B cell (primary cell): ENCODE measurements at regions not wholly inside any gene's neighbourhood (a gene's known extent, or its start where the extent isn't known, plus 50 kb on each side); places are given as distances from the start of the nearest gene placed in this dataset.

Source experiments
- ATAC-seq: fragments of 200-7000 bp; cut with Tn5 transposase; one replicate; pipeline ENCODE4 v1.10.0; 2021; ENCODE audit warnings: low read depth, mild to moderate bottlenecking, moderate number of reproducible peaks, moderate library complexity
- CTCF ChIA-PET: fragments of 350-600 bp; sonication (Branson Sonifier 250); formaldehyde crosslinking; loops from one replicate; lab custom pipeline; 2021; ENCODE audit warnings: antibody characterized with exemption, inconsistent platforms; lab: Charles Lee
- POLR2A ChIA-PET: fragments of 350-600 bp; sonication (Branson Sonifier 250); formaldehyde crosslinking; loops from one replicate; lab custom pipeline; 2021; ENCODE audit warnings: antibody characterized with exemption; lab: Charles Lee
- DNase-seq: peaks from one replicate; pipeline ENCODE4 v3.0.0; 2013
- H2AFZ ChIP-seq: 2 replicates; pipeline ENCODE4 v1.6.1; 2012; ENCODE audit warnings: mild to moderate bottlenecking, low read depth, low read length; ENCODE audit not compliant: insufficient read depth, poor library complexity, severe bottlenecking
- H3K27ac ChIP-seq, 2 donors: 1 replicate in 1 of 2; 2 replicates in 1 of 2; pipeline ENCODE4 v1.5.1; 2012 to 2013; ENCODE audit warnings: low read length in 2 of 2, mild to moderate bottlenecking in 2 of 2, moderate library complexity in 1 of 2
- H3K27me3 ChIP-seq, 4 experiments: fragments of 200-600 bp in 1 of 4; sonication (generic) in 1 of 4; replicated peaks in 1 of 4; 1 replicate in 2 of 4; 2 replicates in 2 of 4; pipeline versions ENCODE4 v1.6.1 to v1.7.0; 2013 to 2016; ENCODE audit warnings: low read length in 3 of 4, mild to moderate bottlenecking in 2 of 4, mixed read lengths in 1 of 4, moderate library complexity in 1 of 4; ENCODE audit not compliant: insufficient read depth in 4 of 4, control insufficient read depth in 3 of 4; ENCODE audit errors: control extremely low read depth in 1 of 4
- H3K36me3 ChIP-seq, 2 experiments: replicated peaks in 1 of 2; 1 replicate in 1 of 2; 2 replicates in 1 of 2; pipeline versions ENCODE4 v1.6.1 to v1.7.1; 2013; ENCODE audit warnings: low read length in 1 of 2; ENCODE audit not compliant: insufficient read depth in 2 of 2, control insufficient read depth in 1 of 2; ENCODE audit errors: control extremely low read depth in 1 of 2, extremely low read depth in 1 of 2
- H3K4me1 ChIP-seq, 2 donors: fragments of 200-600 bp in 1 of 2; sonication (generic) in 1 of 2; 1 replicate in 1 of 2; 2 replicates in 1 of 2; pipeline versions ENCODE4 v1.5.1 to v1.6.1; 2013 to 2017; ENCODE audit warnings: low read length in 2 of 2; ENCODE audit not compliant: control insufficient read depth in 2 of 2, insufficient read depth in 2 of 2
- H3K4me2 ChIP-seq: replicated peaks from 2 replicates; pipeline ENCODE3; 2012; ENCODE audit warnings: mild to moderate bottlenecking, low read depth, low read length; ENCODE audit not compliant: poor library complexity, severe bottlenecking
- H3K4me3 ChIP-seq, 5 experiments: fragments of 200-600 bp in 1 of 5; sonication (generic) in 1 of 5; 1 replicate in 3 of 5; 2 replicates in 2 of 5; pipeline versions ENCODE4 v1.5.1 to v1.7.0; 2011 to 2016; ENCODE audit warnings: low read length in 4 of 5, mild to moderate bottlenecking in 4 of 5, low read depth in 2 of 5, control low read depth in 1 of 5, moderate library complexity in 1 of 5; ENCODE audit not compliant: insufficient read depth in 1 of 5; ENCODE audit errors: control extremely low read depth in 1 of 5, extremely low read depth in 1 of 5
- H3K79me2 ChIP-seq: fragments of 200-600 bp; sonication (generic); one replicate; pipeline ENCODE4 v1.6.0; 2016; ENCODE audit warnings: low read length; ENCODE audit not compliant: control insufficient read depth, insufficient read depth
- H3K9ac ChIP-seq: fragments of 200-600 bp; sonication (generic); 2 replicates; pipeline ENCODE4 v1.6.1; 2017; ENCODE audit warnings: mild to moderate bottlenecking, low read length, moderate library complexity
- H3K9me3 ChIP-seq, 3 donors: one replicate each; pipeline versions ENCODE4 v1.6.1 to v1.7.1; 2013; ENCODE audit warnings: low read length in 2 of 3; ENCODE audit not compliant: control insufficient read depth in 2 of 3, insufficient read depth in 1 of 3; ENCODE audit errors: control extremely low read depth in 1 of 3
- H4K20me1 ChIP-seq: 2 replicates; pipeline ENCODE4 v1.6.0; 2012; ENCODE audit warnings: mild to moderate bottlenecking, low read length; ENCODE audit not compliant: insufficient read depth, control insufficient read depth, poor library complexity, severe bottlenecking
- H3K27ac Mint-ChIP-seq: one replicate; pipeline ENCODE4 v1.8.0; 2021; ENCODE audit warnings: mixed read lengths
- H3K27me3 Mint-ChIP-seq: one replicate; pipeline ENCODE4 v1.8.0; 2021; ENCODE audit warnings: mixed read lengths
- H3K4me1 Mint-ChIP-seq: one replicate; pipeline ENCODE4 v1.8.0; 2021; ENCODE audit warnings: mixed read lengths
- H3K4me3 Mint-ChIP-seq: one replicate; pipeline ENCODE4 v1.8.0; 2021; ENCODE audit warnings: mixed read lengths
- H3K9me3 Mint-ChIP-seq: one replicate; pipeline ENCODE4 v1.8.0; 2022; ENCODE audit warnings: mixed read lengths; ENCODE audit not compliant: insufficient read depth
- EZH2 ChIP-seq: IDR thresholded peaks from 2 replicates; pipeline ENCODE4 v1.6.1; 2012; ENCODE audit warnings: borderline replicate concordance, low read depth, mild to moderate bottlenecking, moderate library complexity, low read length; ENCODE audit not compliant: insufficient read depth, poor library complexity, severe bottlenecking
- WGBS: methylation state at CpG from one replicate; pipeline ENCODE4 v1.1.5; 2013; ENCODE audit warnings: missing lambda C conversion rate; ENCODE audit not compliant: insufficient coverage; 5-methylcytosine and 5-hydroxymethylcytosine counted together
- intact Hi-C: fragments of 100-400 bp; cut with micrococcal nuclease; formaldehyde crosslinking; loops from one replicate; pipeline ENCODE4 v1.10.0; 2022
- TF ChIP-seq, protein P1 (sequence below): fragments of 200-600 bp; IDR thresholded peaks from one replicate; pipeline ENCODE4 v1.8.0; 2022; ENCODE audit warnings: antibody characterized with exemption, mild to moderate bottlenecking

DNA sequence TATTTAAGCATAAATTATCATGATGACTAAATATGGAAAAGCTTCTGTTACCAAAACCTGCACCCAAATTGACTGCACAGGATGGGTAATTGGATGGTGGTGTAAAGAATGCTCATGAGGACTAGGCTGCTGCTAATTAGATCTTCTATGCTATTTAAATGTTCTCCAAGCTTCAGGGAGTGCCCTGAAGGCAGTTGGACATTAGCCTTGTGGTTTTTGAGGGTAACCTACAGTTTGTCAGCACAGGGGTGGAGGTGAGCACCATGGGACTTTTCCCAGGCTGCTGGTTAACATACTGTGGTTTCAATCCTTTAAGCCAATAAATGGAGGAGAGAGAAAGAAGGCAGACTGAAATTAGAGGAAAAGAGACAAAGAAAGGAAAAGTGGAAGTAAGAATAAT, 145.0 kb downstream of the WIF1 start:
- no peak overlapping the region for H3K4me2 ChIP-seq
- no peak for DNase-seq
- H3K27ac Mint-ChIP-seq: no peak overlapping the region
- H2AFZ ChIP-seq: no peak overlapping the region
- no peak for ATAC-seq
- no peaks in the 10 kb centered on the region for H3K79me2 ChIP-seq
- peaks cover 10% of the 10 kb centered on the region for H3K27me3 Mint-ChIP-seq
- H3K4me3 ChIP-seq: no peak overlapping the region
- peaks cover 7% of the 10 kb centered on the region for H3K9me3 Mint-ChIP-seq
- no peaks in the 10 kb centered on the region for H3K9me3 ChIP-seq
- H3K36me3 ChIP-seq: no peaks in the 10 kb centered on the region
- intact Hi-C loops: no loop called here
- no peaks in the 10 kb centered on the region for H3K4me1 ChIP-seq
- CTCF ChIA-PET: no interaction called here
- H3K27me3 ChIP-seq: no peaks in the 10 kb centered on the region
- POLR2A ChIA-PET: no interaction called here
- H3K27ac ChIP-seq: no peak overlapping the region
- TF ChIP-seq, protein P1, sequence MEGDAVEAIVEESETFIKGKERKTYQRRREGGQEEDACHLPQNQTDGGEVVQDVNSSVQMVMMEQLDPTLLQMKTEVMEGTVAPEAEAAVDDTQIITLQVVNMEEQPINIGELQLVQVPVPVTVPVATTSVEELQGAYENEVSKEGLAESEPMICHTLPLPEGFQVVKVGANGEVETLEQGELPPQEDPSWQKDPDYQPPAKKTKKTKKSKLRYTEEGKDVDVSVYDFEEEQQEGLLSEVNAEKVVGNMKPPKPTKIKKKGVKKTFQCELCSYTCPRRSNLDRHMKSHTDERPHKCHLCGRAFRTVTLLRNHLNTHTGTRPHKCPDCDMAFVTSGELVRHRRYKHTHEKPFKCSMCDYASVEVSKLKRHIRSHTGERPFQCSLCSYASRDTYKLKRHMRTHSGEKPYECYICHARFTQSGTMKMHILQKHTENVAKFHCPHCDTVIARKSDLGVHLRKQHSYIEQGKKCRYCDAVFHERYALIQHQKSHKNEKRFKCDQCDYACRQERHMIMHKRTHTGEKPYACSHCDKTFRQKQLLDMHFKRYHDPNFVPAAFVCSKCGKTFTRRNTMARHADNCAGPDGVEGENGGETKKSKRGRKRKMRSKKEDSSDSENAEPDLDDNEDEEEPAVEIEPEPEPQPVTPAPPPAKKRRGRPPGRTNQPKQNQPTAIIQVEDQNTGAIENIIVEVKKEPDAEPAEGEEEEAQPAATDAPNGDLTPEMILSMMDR: no peak
- no peak for TF ChIP-seq EZH2
- H3K9ac ChIP-seq: no peak overlapping the region
- H3K4me3 Mint-ChIP-seq: no peak overlapping the region
- H4K20me1 ChIP-seq: no peaks in the 10 kb centered on the region
- H3K4me1 Mint-ChIP-seq: no peaks in the 10 kb centered on the region

DNA sequence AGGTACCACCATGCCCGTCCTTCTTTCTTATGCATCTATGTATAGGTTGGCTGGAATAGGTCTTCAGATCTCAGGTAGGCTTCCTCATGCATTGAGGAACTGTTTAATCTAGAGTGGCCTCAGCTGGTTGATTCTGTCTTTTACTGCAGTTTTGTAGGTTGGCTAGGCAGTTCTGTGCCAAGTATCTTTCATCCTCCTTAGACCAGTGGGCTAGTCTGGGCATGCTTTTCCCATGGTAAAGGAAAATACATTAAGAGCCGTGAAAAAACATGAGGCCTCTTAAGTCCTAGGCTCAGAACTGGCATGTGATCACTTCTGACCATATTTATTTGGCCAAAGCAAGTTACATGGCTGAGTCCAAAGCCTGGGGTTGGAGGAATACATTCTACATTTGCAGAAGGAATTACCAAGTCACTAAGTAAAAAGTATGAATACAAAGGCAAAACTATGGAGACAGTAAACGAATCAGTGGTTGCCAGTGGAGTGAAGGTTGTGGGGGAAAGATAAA, 137.3 kb downstream of the WIF1 start:
- ATAC-seq (no peak), DNase-seq (no peak)
- Histone ChIP-seq H3K9ac (no peak overlapping the region), H4K20me1 (no peaks in the 10 kb centered on the region), H3K36me3 (no peaks in the 10 kb centered on the region), H3K4me1 (no peaks in the 10 kb centered on the region), H3K27me3 (peaks cover 0 to 5% (median 0%) of the 10 kb centered on the region in 4 experiments), H3K4me3 (no peak overlapping the region), H3K4me2 (no peak overlapping the region), H2AFZ (no peak overlapping the region), H3K9me3 (peaks cover 0 to 6% (median 0%) of the 10 kb centered on the region in 3 donors), H3K79me2 (no peaks in the 10 kb centered on the region), H3K27ac (no peak overlapping the region)
- TF ChIP-seq, protein P1: no peak
- no peak for TF ChIP-seq EZH2
- no peak overlapping the region for H3K4me3 Mint-ChIP-seq
- H3K27me3 Mint-ChIP-seq: peaks cover 13% of the 10 kb centered on the region
- intact Hi-C loops: no loop called here
- WGBS: 70% methylated on average over 2 of the region's 3 CpGs
- POLR2A ChIA-PET: no interaction called here
- peaks cover 2% of the 10 kb centered on the region for H3K9me3 Mint-ChIP-seq
- CTCF ChIA-PET: no interaction called here
- H3K4me1 Mint-ChIP-seq: no peaks in the 10 kb centered on the region
- H3K27ac Mint-ChIP-seq: no peak overlapping the region
